ENCODE measurements at regions not wholly inside any gene's neighbourhood (a gene's known extent, or its start where the extent isn't known, plus 50 kb on each side); places are given as distances from the start of the nearest gene placed in this dataset.

DNA sequence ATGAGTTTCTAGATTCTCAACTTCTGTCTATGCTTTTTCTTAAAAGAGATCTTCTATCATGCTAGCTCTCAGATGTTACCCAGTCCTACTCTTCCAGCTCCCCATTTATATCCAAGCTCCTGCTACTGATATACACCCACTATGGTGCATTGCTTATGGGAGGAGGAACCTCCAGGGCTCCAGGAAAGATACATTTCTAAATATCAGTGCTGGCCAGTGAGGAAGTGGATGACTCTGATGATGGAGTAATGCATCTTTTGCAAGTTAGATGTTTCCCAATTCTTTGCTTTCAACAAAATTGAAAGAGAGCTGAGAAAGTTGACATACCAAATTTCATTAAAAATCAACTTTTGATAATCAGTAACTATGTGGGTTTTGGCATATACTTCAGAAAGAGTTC lies 105.7 kb upstream of the RESF1 start:
- peaks cover 6% of the 10 kb centered on the region for H3K27me3 Mint-ChIP-seq (ENCODE audit: low read depth)
- H3K4me3 Mint-ChIP-seq = no peak overlapping the region
- peaks cover 56% of the 10 kb centered on the region for H3K9me3 Mint-ChIP-seq
- no peak overlapping the region for H3K27ac Mint-ChIP-seq
- H3K4me1 Mint-ChIP-seq = no peaks in the 10 kb centered on the region
- peaks cover 36% of the 10 kb centered on the region for H3K36me3 Mint-ChIP-seq
- POLR2A ChIA-PET = no interaction called here
- no peak for DNase-seq (ENCODE audit: low spot score)
- CTCF ChIA-PET = no interaction called here
- TF ChIP-seq FOXK1 (CRISPR knock-in tag; IDR thresholded peaks at IDR 0.05) (no peak), GABPB1 (CRISPR knock-in tag; IDR thresholded peaks at IDR 0.05) (no peak), GRHL2 (CRISPR knock-in tag; IDR thresholded peaks at IDR 0.05; ENCODE audit: insufficient replicate concordance, severe bottlenecking) (no peak), MXD4 (CRISPR knock-in tag; IDR thresholded peaks at IDR 0.05; ENCODE audit: borderline replicate concordance) (no peak), ZNF423 (CRISPR knock-in tag; IDR thresholded peaks at IDR 0.05) (no peak), TEAD1 (CRISPR knock-in tag; IDR thresholded peaks at IDR 0.05) (no peak), MYBL2 (CRISPR knock-in tag; IDR thresholded peaks at IDR 0.05) (no peak), ZNF219 (CRISPR knock-in tag; IDR thresholded peaks at IDR 0.05; ENCODE audit: borderline replicate concordance) (no peak), CREB1 (CRISPR knock-in tag; IDR thresholded peaks at IDR 0.05) (no peak), ETV6 (CRISPR knock-in tag; IDR thresholded peaks at IDR 0.05) (no peak), RELA (CRISPR knock-in tag; IDR thresholded peaks at IDR 0.05; ENCODE audit: borderline replicate concordance) (no peak)
- TF ChIP-seq, protein P1, sequence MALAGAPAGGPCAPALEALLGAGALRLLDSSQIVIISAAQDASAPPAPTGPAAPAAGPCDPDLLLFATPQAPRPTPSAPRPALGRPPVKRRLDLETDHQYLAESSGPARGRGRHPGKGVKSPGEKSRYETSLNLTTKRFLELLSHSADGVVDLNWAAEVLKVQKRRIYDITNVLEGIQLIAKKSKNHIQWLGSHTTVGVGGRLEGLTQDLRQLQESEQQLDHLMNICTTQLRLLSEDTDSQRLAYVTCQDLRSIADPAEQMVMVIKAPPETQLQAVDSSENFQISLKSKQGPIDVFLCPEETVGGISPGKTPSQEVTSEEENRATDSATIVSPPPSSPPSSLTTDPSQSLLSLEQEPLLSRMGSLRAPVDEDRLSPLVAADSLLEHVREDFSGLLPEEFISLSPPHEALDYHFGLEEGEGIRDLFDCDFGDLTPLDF (CRISPR knock-in tag; IDR thresholded peaks at IDR 0.05) = no peak
- TF ChIP-seq, protein P2, sequence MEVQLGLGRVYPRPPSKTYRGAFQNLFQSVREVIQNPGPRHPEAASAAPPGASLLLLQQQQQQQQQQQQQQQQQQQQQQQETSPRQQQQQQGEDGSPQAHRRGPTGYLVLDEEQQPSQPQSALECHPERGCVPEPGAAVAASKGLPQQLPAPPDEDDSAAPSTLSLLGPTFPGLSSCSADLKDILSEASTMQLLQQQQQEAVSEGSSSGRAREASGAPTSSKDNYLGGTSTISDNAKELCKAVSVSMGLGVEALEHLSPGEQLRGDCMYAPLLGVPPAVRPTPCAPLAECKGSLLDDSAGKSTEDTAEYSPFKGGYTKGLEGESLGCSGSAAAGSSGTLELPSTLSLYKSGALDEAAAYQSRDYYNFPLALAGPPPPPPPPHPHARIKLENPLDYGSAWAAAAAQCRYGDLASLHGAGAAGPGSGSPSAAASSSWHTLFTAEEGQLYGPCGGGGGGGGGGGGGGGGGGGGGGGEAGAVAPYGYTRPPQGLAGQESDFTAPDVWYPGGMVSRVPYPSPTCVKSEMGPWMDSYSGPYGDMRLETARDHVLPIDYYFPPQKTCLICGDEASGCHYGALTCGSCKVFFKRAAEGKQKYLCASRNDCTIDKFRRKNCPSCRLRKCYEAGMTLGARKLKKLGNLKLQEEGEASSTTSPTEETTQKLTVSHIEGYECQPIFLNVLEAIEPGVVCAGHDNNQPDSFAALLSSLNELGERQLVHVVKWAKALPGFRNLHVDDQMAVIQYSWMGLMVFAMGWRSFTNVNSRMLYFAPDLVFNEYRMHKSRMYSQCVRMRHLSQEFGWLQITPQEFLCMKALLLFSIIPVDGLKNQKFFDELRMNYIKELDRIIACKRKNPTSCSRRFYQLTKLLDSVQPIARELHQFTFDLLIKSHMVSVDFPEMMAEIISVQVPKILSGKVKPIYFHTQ (CRISPR knock-in tag; IDR thresholded peaks at IDR 0.05) = no peak
- no peak for ATAC-seq

- Mint-ChIP-seq H3K9me3 (peaks cover 75% of the 10 kb centered on the region), H3K27me3 (ENCODE audit: low read depth) (peaks cover 12% of the 10 kb centered on the region), H3K4me3 (no peak overlapping the region), H3K27ac (no peak overlapping the region), H3K4me1 (no peaks in the 10 kb centered on the region), H3K36me3 (peaks cover 62% of the 10 kb centered on the region)
- no peak for TF ChIP-seq SP1 (CRISPR knock-in tag; conservative IDR thresholded peaks at IDR 0.05)
- TF ChIP-seq ZNF219 (CRISPR knock-in tag; IDR thresholded peaks at IDR 0.05; ENCODE audit: borderline replicate concordance) = no peak
- TF ChIP-seq, protein P3, sequence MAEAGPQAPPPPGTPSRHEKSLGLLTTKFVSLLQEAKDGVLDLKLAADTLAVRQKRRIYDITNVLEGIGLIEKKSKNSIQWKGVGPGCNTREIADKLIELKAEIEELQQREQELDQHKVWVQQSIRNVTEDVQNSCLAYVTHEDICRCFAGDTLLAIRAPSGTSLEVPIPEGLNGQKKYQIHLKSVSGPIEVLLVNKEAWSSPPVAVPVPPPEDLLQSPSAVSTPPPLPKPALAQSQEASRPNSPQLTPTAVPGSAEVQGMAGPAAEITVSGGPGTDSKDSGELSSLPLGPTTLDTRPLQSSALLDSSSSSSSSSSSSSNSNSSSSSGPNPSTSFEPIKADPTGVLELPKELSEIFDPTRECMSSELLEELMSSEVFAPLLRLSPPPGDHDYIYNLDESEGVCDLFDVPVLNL (CRISPR knock-in tag; IDR thresholded peaks at IDR 0.05; ENCODE audit: borderline replicate concordance, low read depth) = no peak
- TF ChIP-seq SMAD3 (CRISPR knock-in tag; IDR thresholded peaks at IDR 0.05; ENCODE audit: borderline replicate concordance) = no peak
- no peak for TF ChIP-seq ZNF416 (CRISPR knock-in tag; IDR thresholded peaks at IDR 0.05)
- TF ChIP-seq ZMAT4 (CRISPR knock-in tag; IDR thresholded peaks at IDR 0.05) = no peak
- no peak for TF ChIP-seq ZNF138 (CRISPR knock-in tag; conservative IDR thresholded peaks at IDR 0.05)
- ChIA-PET CTCF (no interaction called here), POLR2A (no interaction called here)
- DNase-seq (ENCODE audit: low spot score) (no peak), ATAC-seq (no peak)
These were observed 108.9 kb upstream of the RESF1 start for GRCh38 chr12:31850268-31850667.

Measured in WTC11 (cell line).